ENCODE measurements at regions not wholly inside any gene's neighbourhood (a gene's known extent, or its start where the extent isn't known, plus 50 kb on each side); places are given as distances from the start of the nearest gene placed in this dataset.
A peak's percentile ranks its signal among the peaks of the same experiment; 100 is the strongest.

GRCh38 chr20:51327251-51327841 is 215.2 kb downstream of the NFATC2 start:
- no peak for DNase-seq (ENCODE audit: low spot score)
- TF ChIP-seq CTCF (IDR thresholded peaks at IDR 0.05; ENCODE audit: borderline replicate concordance, control extremely low read depth, extremely low read depth, insufficient read depth, missing control alignments), result no peak
- in situ Hi-C loops (cut with MboI; ENCODE audit: low sequenced_read_pairs, unreplicated experiment), result loop anchor here (10.0 kb wide), 1 partner anchor 333 kb away; no protein-coding TSS in a partner anchor

GRCh38 chr20:51326201-51326819 is 216.2 kb downstream of the NFATC2 start:
- peak; percentile 54 for DNase-seq (ENCODE audit: low spot score)
- no peak for TF ChIP-seq CTCF (IDR thresholded peaks at IDR 0.05; ENCODE audit: borderline replicate concordance, control extremely low read depth, extremely low read depth, insufficient read depth, missing control alignments)

GRCh38 chr20:51322164-51322707 is 220.3 kb downstream of the NFATC2 start:
- DNase-seq (ENCODE audit: low spot score), result no peak
- in situ Hi-C loops (cut with MboI; ENCODE audit: low sequenced_read_pairs, unreplicated experiment), result loop anchor here (10.0 to 25.0 kb wide), 2 partner anchors 327 to 535 kb away; partner anchors contain the start of gene BCAS4
- TF ChIP-seq CTCF (IDR thresholded peaks at IDR 0.05; ENCODE audit: borderline replicate concordance, control extremely low read depth, extremely low read depth, insufficient read depth, missing control alignments), result no peak

More at GRCh38 chr20:51326201-51326819, 216.2 kb downstream of the NFATC2 start:
- in situ Hi-C loops (cut with MboI; ENCODE audit: low sequenced_read_pairs, unreplicated experiment), result loop anchor here (10.0 kb wide), 1 partner anchor 332 kb away; no protein-coding TSS in a partner anchor

GRCh38 chr20:51321343-51322163 is 221.0 kb downstream of the NFATC2 start:
- TF ChIP-seq CTCF (IDR thresholded peaks at IDR 0.05; ENCODE audit: borderline replicate concordance, control extremely low read depth, extremely low read depth, insufficient read depth, missing control alignments), result no peak
- no peak for DNase-seq (ENCODE audit: low spot score)
- in situ Hi-C loops (cut with MboI; ENCODE audit: low sequenced_read_pairs, unreplicated experiment), result loop anchor here (10.0 to 25.0 kb wide), 2 partner anchors 327 to 534 kb away; partner anchors contain the start of gene BCAS4

GRCh38 chr20:51319522-51319921 is 223.0 kb downstream of the NFATC2 start:
- no peak for DNase-seq (ENCODE audit: low spot score)
- in situ Hi-C loops (cut with MboI; ENCODE audit: low sequenced_read_pairs, unreplicated experiment), result loop anchor here (25.0 kb wide), 1 partner anchor 532 kb away; the partner anchor contains the start of gene BCAS4
- no peak for TF ChIP-seq CTCF (IDR thresholded peaks at IDR 0.05; ENCODE audit: borderline replicate concordance, control extremely low read depth, extremely low read depth, insufficient read depth, missing control alignments)
